ENCODE measurements at regions not wholly inside any gene's neighbourhood (a gene's known extent, or its start where the extent isn't known, plus 50 kb on each side); places are given as distances from the start of the nearest gene placed in this dataset.
A peak's percentile ranks its signal among the peaks of the same experiment; 100 is the strongest.

DNA sequence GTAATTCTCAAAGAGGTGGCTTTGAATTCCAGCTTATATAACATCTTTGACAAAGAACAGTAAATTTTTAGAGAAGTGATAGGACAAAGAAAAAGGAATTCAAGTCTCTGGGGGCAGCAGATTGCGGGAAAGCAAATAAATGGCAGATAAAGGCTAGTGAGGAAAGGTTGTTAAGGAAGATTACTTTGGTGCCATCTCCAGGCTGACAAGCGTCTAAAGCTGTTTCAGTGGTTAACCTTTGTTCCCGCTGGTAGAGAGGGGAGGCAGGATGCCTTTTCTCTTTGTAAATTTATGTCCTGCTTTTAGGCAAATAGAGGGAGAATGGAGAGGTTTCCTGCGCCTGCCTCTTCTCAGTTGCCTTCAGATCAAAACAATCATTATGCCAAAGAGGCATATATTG lies 431.2 kb upstream of the CHST9 start:
- H3K27me3 Mint-ChIP-seq (ENCODE audit: unreplicated experiment) = peaks cover 1% of the 10 kb centered on the region
- no peak for DNase-seq
- H3K4me1 Mint-ChIP-seq (ENCODE audit: low read depth, unreplicated experiment) = peaks cover 17% of the 10 kb centered on the region
- H3K27ac Mint-ChIP-seq (ENCODE audit: unreplicated experiment) = peak overlapping the region; percentile 40
- H3K9me3 Mint-ChIP-seq (ENCODE audit: unreplicated experiment) = peaks cover 1% of the 10 kb centered on the region
- TF ChIP-seq, protein P1, sequence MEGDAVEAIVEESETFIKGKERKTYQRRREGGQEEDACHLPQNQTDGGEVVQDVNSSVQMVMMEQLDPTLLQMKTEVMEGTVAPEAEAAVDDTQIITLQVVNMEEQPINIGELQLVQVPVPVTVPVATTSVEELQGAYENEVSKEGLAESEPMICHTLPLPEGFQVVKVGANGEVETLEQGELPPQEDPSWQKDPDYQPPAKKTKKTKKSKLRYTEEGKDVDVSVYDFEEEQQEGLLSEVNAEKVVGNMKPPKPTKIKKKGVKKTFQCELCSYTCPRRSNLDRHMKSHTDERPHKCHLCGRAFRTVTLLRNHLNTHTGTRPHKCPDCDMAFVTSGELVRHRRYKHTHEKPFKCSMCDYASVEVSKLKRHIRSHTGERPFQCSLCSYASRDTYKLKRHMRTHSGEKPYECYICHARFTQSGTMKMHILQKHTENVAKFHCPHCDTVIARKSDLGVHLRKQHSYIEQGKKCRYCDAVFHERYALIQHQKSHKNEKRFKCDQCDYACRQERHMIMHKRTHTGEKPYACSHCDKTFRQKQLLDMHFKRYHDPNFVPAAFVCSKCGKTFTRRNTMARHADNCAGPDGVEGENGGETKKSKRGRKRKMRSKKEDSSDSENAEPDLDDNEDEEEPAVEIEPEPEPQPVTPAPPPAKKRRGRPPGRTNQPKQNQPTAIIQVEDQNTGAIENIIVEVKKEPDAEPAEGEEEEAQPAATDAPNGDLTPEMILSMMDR (IDR thresholded peaks at IDR 0.05; ENCODE audit: partially characterized antibody, unreplicated experiment) = no peak
- no peaks in the 10 kb centered on the region for H3K36me3 Mint-ChIP-seq (ENCODE audit: unreplicated experiment)
- no peak overlapping the region for H3K4me3 Mint-ChIP-seq (ENCODE audit: unreplicated experiment)

GRCh38 chr18:27614951-27615844 lies 430.1 kb upstream of the CHST9 start:
- H3K27ac Mint-ChIP-seq (ENCODE audit: unreplicated experiment) = peak overlapping the region; percentile 28
- H3K27me3 Mint-ChIP-seq (ENCODE audit: unreplicated experiment) = peaks cover 1% of the 10 kb centered on the region
- TF ChIP-seq, protein P1 (IDR thresholded peaks at IDR 0.05; ENCODE audit: partially characterized antibody, unreplicated experiment) = no peak

GRCh38 chr18:27609221-27609620 lies 424.1 kb upstream of the CHST9 start:
- no peaks in the 10 kb centered on the region for H3K9me3 Mint-ChIP-seq (ENCODE audit: unreplicated experiment)
- no peak for DNase-seq
- no peaks in the 10 kb centered on the region for H3K27me3 Mint-ChIP-seq (ENCODE audit: unreplicated experiment)
- no peak overlapping the region for H3K4me3 Mint-ChIP-seq (ENCODE audit: unreplicated experiment)
- peaks cover 7% of the 10 kb centered on the region for H3K4me1 Mint-ChIP-seq (ENCODE audit: low read depth, unreplicated experiment)
- TF ChIP-seq, protein P1 (IDR thresholded peaks at IDR 0.05; ENCODE audit: partially characterized antibody, unreplicated experiment) = no peak
- no peak overlapping the region for H3K27ac Mint-ChIP-seq (ENCODE audit: unreplicated experiment)
- no peaks in the 10 kb centered on the region for H3K36me3 Mint-ChIP-seq (ENCODE audit: unreplicated experiment)

More at GRCh38 chr18:27614951-27615844, 430.1 kb upstream of the CHST9 start:
- H3K4me1 Mint-ChIP-seq (ENCODE audit: low read depth, unreplicated experiment) = peaks cover 17% of the 10 kb centered on the region
- no peak overlapping the region for H3K4me3 Mint-ChIP-seq (ENCODE audit: unreplicated experiment)
- no peak for DNase-seq
- H3K9me3 Mint-ChIP-seq (ENCODE audit: unreplicated experiment) = peaks cover 1% of the 10 kb centered on the region
- H3K36me3 Mint-ChIP-seq (ENCODE audit: unreplicated experiment) = no peaks in the 10 kb centered on the region

GRCh38 chr18:27608742-27609141 lies 423.6 kb upstream of the CHST9 start:
- Mint-ChIP-seq H3K4me1 (ENCODE audit: low read depth, unreplicated experiment) (peaks cover 7% of the 10 kb centered on the region), H3K36me3 (ENCODE audit: unreplicated experiment) (no peaks in the 10 kb centered on the region), H3K4me3 (ENCODE audit: unreplicated experiment) (no peak overlapping the region), H3K9me3 (ENCODE audit: unreplicated experiment) (no peaks in the 10 kb centered on the region), H3K27ac (ENCODE audit: unreplicated experiment) (no peak overlapping the region), H3K27me3 (ENCODE audit: unreplicated experiment) (no peaks in the 10 kb centered on the region)
- DNase-seq = no peak
- TF ChIP-seq, protein P1 (IDR thresholded peaks at IDR 0.05; ENCODE audit: partially characterized antibody, unreplicated experiment) = peak; percentile 56

DNA sequence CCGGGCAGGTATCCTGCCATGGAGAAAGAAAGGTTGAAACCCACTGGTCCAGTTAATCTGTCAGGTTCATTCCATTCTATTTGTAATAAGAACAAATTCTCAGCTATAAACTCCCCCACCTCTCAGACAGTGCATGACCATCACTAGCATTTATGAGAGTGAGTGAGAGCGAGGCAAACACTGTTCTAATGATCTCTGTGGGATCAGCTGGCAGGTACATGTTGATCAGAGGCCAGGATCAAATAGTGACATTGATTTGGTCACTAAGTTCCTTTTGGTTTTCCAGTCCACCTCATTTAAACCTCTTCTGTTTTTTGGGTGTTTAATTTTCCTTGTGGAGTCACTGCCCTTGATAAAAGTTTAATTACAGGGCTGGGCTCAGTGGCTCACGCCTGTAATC lies 423.1 kb upstream of the CHST9 start:
- TF ChIP-seq, protein P1 (IDR thresholded peaks at IDR 0.05; ENCODE audit: partially characterized antibody, unreplicated experiment) = no peak
- H3K4me1 Mint-ChIP-seq (ENCODE audit: low read depth, unreplicated experiment) = peaks cover 7% of the 10 kb centered on the region
- H3K9me3 Mint-ChIP-seq (ENCODE audit: unreplicated experiment) = no peaks in the 10 kb centered on the region

More for the DNA sequence above, 423.1 kb upstream of the CHST9 start:
- no peak for DNase-seq
- H3K4me3 Mint-ChIP-seq (ENCODE audit: unreplicated experiment) = no peak overlapping the region
- no peaks in the 10 kb centered on the region for H3K27me3 Mint-ChIP-seq (ENCODE audit: unreplicated experiment)
- H3K36me3 Mint-ChIP-seq (ENCODE audit: unreplicated experiment) = no peaks in the 10 kb centered on the region
- no peak overlapping the region for H3K27ac Mint-ChIP-seq (ENCODE audit: unreplicated experiment)

Measured in glutamatergic neuron (in vitro differentiated cells).